ENCODE measurements at regions not wholly inside any gene's neighbourhood (a gene's known extent, or its start where the extent isn't known, plus 50 kb on each side); places are given as distances from the start of the nearest gene placed in this dataset.

- Mint-ChIP-seq H3K4me1 (no peaks in the 10 kb centered on the region), H3K36me3 (ENCODE audit: insufficient read depth) (no peaks in the 10 kb centered on the region), H3K4me3 (no peak overlapping the region), H3K27me3 (no peaks in the 10 kb centered on the region), H3K9me3 (peaks cover 5% of the 10 kb centered on the region), H3K27ac (ENCODE audit: low read depth) (no peak overlapping the region)
- DNase-seq (ENCODE audit: low spot score in 2 of 2): no peak
- no peak for ATAC-seq (replicated peaks; ENCODE audit: extremely low read depth, poor library complexity, severe bottlenecking)
Measured at GRCh38 chr3:103589770-103590169, 1155.0 kb downstream of the ZPLD1 start.

GRCh38 chr3:103600844-103601243 lies 1166.0 kb downstream of the ZPLD1 start:
- no peaks in the 10 kb centered on the region for H3K27me3 Mint-ChIP-seq
- H3K27ac Mint-ChIP-seq (ENCODE audit: low read depth): no peak overlapping the region
- H3K4me1 Mint-ChIP-seq: no peaks in the 10 kb centered on the region
- ATAC-seq (replicated peaks; ENCODE audit: extremely low read depth, poor library complexity, severe bottlenecking) (no peak), DNase-seq (ENCODE audit: low spot score in 2 of 2) (no peak)
- H3K36me3 Mint-ChIP-seq (ENCODE audit: insufficient read depth): no peaks in the 10 kb centered on the region
- H3K9me3 Mint-ChIP-seq: peaks cover 24% of the 10 kb centered on the region
- H3K4me3 Mint-ChIP-seq: no peak overlapping the region

- H3K4me3 Mint-ChIP-seq: no peak overlapping the region
- H3K36me3 Mint-ChIP-seq (ENCODE audit: insufficient read depth): no peaks in the 10 kb centered on the region
- no peaks in the 10 kb centered on the region for H3K4me1 Mint-ChIP-seq
- no peaks in the 10 kb centered on the region for H3K27me3 Mint-ChIP-seq
- H3K27ac Mint-ChIP-seq (ENCODE audit: low read depth): no peak overlapping the region
- no peak for DNase-seq (ENCODE audit: low spot score in 2 of 2)
- peaks cover 21% of the 10 kb centered on the region for H3K9me3 Mint-ChIP-seq
- no peak for ATAC-seq (replicated peaks; ENCODE audit: extremely low read depth, poor library complexity, severe bottlenecking)
Measured at GRCh38 chr3:103601666-103602065, 1166.9 kb downstream of the ZPLD1 start.

GRCh38 chr3:103609472-103609871 lies 1174.7 kb downstream of the ZPLD1 start:
- Mint-ChIP-seq H3K4me3 (no peak overlapping the region), H3K36me3 (ENCODE audit: insufficient read depth) (no peaks in the 10 kb centered on the region)

GRCh38 chr3:103613397-103614156 lies 1178.8 kb downstream of the ZPLD1 start:
- no peaks in the 10 kb centered on the region for H3K4me1 Mint-ChIP-seq
- H3K9me3 Mint-ChIP-seq: peaks cover 6% of the 10 kb centered on the region
- no peaks in the 10 kb centered on the region for H3K36me3 Mint-ChIP-seq (ENCODE audit: insufficient read depth)
- no peak overlapping the region for H3K27ac Mint-ChIP-seq (ENCODE audit: low read depth)
- DNase-seq (ENCODE audit: low spot score in 2 of 2) (no peak), ATAC-seq (replicated peaks; ENCODE audit: extremely low read depth, poor library complexity, severe bottlenecking) (no peak)
- no peak overlapping the region for H3K4me3 Mint-ChIP-seq
- no peaks in the 10 kb centered on the region for H3K27me3 Mint-ChIP-seq

More at GRCh38 chr3:103609472-103609871, 1174.7 kb downstream of the ZPLD1 start:
- Mint-ChIP-seq H3K27me3 (no peaks in the 10 kb centered on the region), H3K27ac (ENCODE audit: low read depth) (no peak overlapping the region), H3K9me3 (peaks cover 7% of the 10 kb centered on the region), H3K4me1 (no peaks in the 10 kb centered on the region)
- DNase-seq (ENCODE audit: low spot score in 2 of 2) (no peak), ATAC-seq (replicated peaks; ENCODE audit: extremely low read depth, poor library complexity, severe bottlenecking) (no peak)

- H3K4me3 Mint-ChIP-seq: no peak overlapping the region
- H3K27ac Mint-ChIP-seq (ENCODE audit: low read depth): no peak overlapping the region
- H3K9me3 Mint-ChIP-seq: peaks cover 6% of the 10 kb centered on the region
- DNase-seq (ENCODE audit: low spot score in 2 of 2) (no peak), ATAC-seq (replicated peaks; ENCODE audit: extremely low read depth, poor library complexity, severe bottlenecking) (no peak)
- H3K4me1 Mint-ChIP-seq: no peaks in the 10 kb centered on the region
- no peaks in the 10 kb centered on the region for H3K36me3 Mint-ChIP-seq (ENCODE audit: insufficient read depth)
- no peaks in the 10 kb centered on the region for H3K27me3 Mint-ChIP-seq
Measured at GRCh38 chr3:103614719-103615118, 1179.9 kb downstream of the ZPLD1 start.

- Mint-ChIP-seq H3K27ac (ENCODE audit: low read depth) (no peak overlapping the region), H3K36me3 (ENCODE audit: insufficient read depth) (peaks cover 2% of the 10 kb centered on the region), H3K4me1 (no peaks in the 10 kb centered on the region), H3K27me3 (no peaks in the 10 kb centered on the region), H3K4me3 (no peak overlapping the region), H3K9me3 (peaks cover 6% of the 10 kb centered on the region)
- ATAC-seq (replicated peaks; ENCODE audit: extremely low read depth, poor library complexity, severe bottlenecking) (no peak), DNase-seq (ENCODE audit: low spot score in 2 of 2) (no peak)
Measured at GRCh38 chr3:103617961-103618360, 1183.1 kb downstream of the ZPLD1 start.

GRCh38 chr3:103624271-103624670 lies 1189.5 kb downstream of the ZPLD1 start:
- Mint-ChIP-seq H3K9me3 (peaks cover 16% of the 10 kb centered on the region), H3K27me3 (no peaks in the 10 kb centered on the region), H3K4me3 (no peak overlapping the region), H3K4me1 (no peaks in the 10 kb centered on the region), H3K27ac (ENCODE audit: low read depth) (no peak overlapping the region), H3K36me3 (ENCODE audit: insufficient read depth) (peaks cover 2% of the 10 kb centered on the region)
- ATAC-seq (replicated peaks; ENCODE audit: extremely low read depth, poor library complexity, severe bottlenecking): no peak
- no peak for DNase-seq (ENCODE audit: low spot score in 2 of 2)

- no peaks in the 10 kb centered on the region for H3K27me3 Mint-ChIP-seq
- DNase-seq (ENCODE audit: low spot score in 2 of 2): no peak
- H3K9me3 Mint-ChIP-seq: peaks cover 22% of the 10 kb centered on the region
- no peaks in the 10 kb centered on the region for H3K4me1 Mint-ChIP-seq
- no peak overlapping the region for H3K27ac Mint-ChIP-seq (ENCODE audit: low read depth)
- no peak for ATAC-seq (replicated peaks; ENCODE audit: extremely low read depth, poor library complexity, severe bottlenecking)
- H3K4me3 Mint-ChIP-seq: no peak overlapping the region
- peaks cover 1% of the 10 kb centered on the region for H3K36me3 Mint-ChIP-seq (ENCODE audit: insufficient read depth)
Measured at GRCh38 chr3:103629391-103629790, 1194.6 kb downstream of the ZPLD1 start.

- H3K4me3 Mint-ChIP-seq: no peak overlapping the region
- no peak for ATAC-seq (replicated peaks; ENCODE audit: extremely low read depth, poor library complexity, severe bottlenecking)
- DNase-seq (ENCODE audit: low spot score in 2 of 2): no peak
- H3K36me3 Mint-ChIP-seq (ENCODE audit: insufficient read depth): no peaks in the 10 kb centered on the region
- H3K9me3 Mint-ChIP-seq: peaks cover 8% of the 10 kb centered on the region
- H3K27me3 Mint-ChIP-seq: no peaks in the 10 kb centered on the region
- no peak overlapping the region for H3K27ac Mint-ChIP-seq (ENCODE audit: low read depth)
- H3K4me1 Mint-ChIP-seq: no peaks in the 10 kb centered on the region
Measured at GRCh38 chr3:103644450-103644849, 1209.6 kb downstream of the ZPLD1 start.

GRCh38 chr3:103653996-103654395 lies 1219.2 kb downstream of the ZPLD1 start:
- DNase-seq (ENCODE audit: low spot score in 2 of 2): no peak

GRCh38 chr3:103657756-103658155 lies 1222.9 kb downstream of the ZPLD1 start:
- H3K27ac Mint-ChIP-seq (ENCODE audit: low read depth): no peak overlapping the region
- no peaks in the 10 kb centered on the region for H3K36me3 Mint-ChIP-seq (ENCODE audit: insufficient read depth)
- H3K4me1 Mint-ChIP-seq: no peaks in the 10 kb centered on the region
- ATAC-seq (replicated peaks; ENCODE audit: extremely low read depth, poor library complexity, severe bottlenecking): no peak
- no peak overlapping the region for H3K4me3 Mint-ChIP-seq
- no peaks in the 10 kb centered on the region for H3K27me3 Mint-ChIP-seq
- DNase-seq (ENCODE audit: low spot score in 2 of 2): no peak
- H3K9me3 Mint-ChIP-seq: peaks cover 11% of the 10 kb centered on the region

More at GRCh38 chr3:103653996-103654395, 1219.2 kb downstream of the ZPLD1 start:
- ATAC-seq (replicated peaks; ENCODE audit: extremely low read depth, poor library complexity, severe bottlenecking): no peak
- no peaks in the 10 kb centered on the region for H3K4me1 Mint-ChIP-seq
- H3K27ac Mint-ChIP-seq (ENCODE audit: low read depth): no peak overlapping the region
- no peaks in the 10 kb centered on the region for H3K36me3 Mint-ChIP-seq (ENCODE audit: insufficient read depth)
- H3K4me3 Mint-ChIP-seq: no peak overlapping the region
- H3K9me3 Mint-ChIP-seq: peaks cover 11% of the 10 kb centered on the region
- H3K27me3 Mint-ChIP-seq: no peaks in the 10 kb centered on the region

GRCh38 chr3:103660810-103661209 lies 1226.0 kb downstream of the ZPLD1 start:
- H3K36me3 Mint-ChIP-seq (ENCODE audit: insufficient read depth): peaks cover 2% of the 10 kb centered on the region
- DNase-seq (ENCODE audit: low spot score in 2 of 2) (no peak), ATAC-seq (replicated peaks; ENCODE audit: extremely low read depth, poor library complexity, severe bottlenecking) (no peak)
- no peak overlapping the region for H3K4me3 Mint-ChIP-seq
- H3K27me3 Mint-ChIP-seq: no peaks in the 10 kb centered on the region
- H3K9me3 Mint-ChIP-seq: peaks cover 11% of the 10 kb centered on the region
- H3K27ac Mint-ChIP-seq (ENCODE audit: low read depth): no peak overlapping the region
- no peaks in the 10 kb centered on the region for H3K4me1 Mint-ChIP-seq
